Epithelial cell of esophagus (primary cell): ENCODE measurements at regions not wholly inside any gene's neighbourhood (a gene's known extent, or its start where the extent isn't known, plus 50 kb on each side); places are given as distances from the start of the nearest gene placed in this dataset.
A peak's percentile ranks its signal among the peaks of the same experiment; 100 is the strongest.

Experiments
- DNase-seq: peaks from one replicate; pipeline ENCODE4 v3.0.0; 2010; ENCODE audit warnings: low read depth
- H3K4me3 ChIP-seq: 2 replicates; pipeline ENCODE4 v1.5.1; 2011; ENCODE audit warnings: mild to moderate bottlenecking, low read length, control low read depth
- TF ChIP-seq, protein P1 (sequence below): IDR thresholded peaks from 2 replicates; pipeline ENCODE4 v1.5.1; 2011; ENCODE audit warnings: low read depth, mild to moderate bottlenecking, low read length, control low read depth, inconsistent platforms; ENCODE audit not compliant: insufficient read depth; ENCODE audit errors: missing control alignments

GRCh38 chr15:88337993-88338392 lies 81.5 kb upstream of the NTRK3 start:
- TF ChIP-seq, protein P1, sequence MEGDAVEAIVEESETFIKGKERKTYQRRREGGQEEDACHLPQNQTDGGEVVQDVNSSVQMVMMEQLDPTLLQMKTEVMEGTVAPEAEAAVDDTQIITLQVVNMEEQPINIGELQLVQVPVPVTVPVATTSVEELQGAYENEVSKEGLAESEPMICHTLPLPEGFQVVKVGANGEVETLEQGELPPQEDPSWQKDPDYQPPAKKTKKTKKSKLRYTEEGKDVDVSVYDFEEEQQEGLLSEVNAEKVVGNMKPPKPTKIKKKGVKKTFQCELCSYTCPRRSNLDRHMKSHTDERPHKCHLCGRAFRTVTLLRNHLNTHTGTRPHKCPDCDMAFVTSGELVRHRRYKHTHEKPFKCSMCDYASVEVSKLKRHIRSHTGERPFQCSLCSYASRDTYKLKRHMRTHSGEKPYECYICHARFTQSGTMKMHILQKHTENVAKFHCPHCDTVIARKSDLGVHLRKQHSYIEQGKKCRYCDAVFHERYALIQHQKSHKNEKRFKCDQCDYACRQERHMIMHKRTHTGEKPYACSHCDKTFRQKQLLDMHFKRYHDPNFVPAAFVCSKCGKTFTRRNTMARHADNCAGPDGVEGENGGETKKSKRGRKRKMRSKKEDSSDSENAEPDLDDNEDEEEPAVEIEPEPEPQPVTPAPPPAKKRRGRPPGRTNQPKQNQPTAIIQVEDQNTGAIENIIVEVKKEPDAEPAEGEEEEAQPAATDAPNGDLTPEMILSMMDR: no peak
- no peak for DNase-seq
- H3K4me3 ChIP-seq: no peak overlapping the region

DNA sequence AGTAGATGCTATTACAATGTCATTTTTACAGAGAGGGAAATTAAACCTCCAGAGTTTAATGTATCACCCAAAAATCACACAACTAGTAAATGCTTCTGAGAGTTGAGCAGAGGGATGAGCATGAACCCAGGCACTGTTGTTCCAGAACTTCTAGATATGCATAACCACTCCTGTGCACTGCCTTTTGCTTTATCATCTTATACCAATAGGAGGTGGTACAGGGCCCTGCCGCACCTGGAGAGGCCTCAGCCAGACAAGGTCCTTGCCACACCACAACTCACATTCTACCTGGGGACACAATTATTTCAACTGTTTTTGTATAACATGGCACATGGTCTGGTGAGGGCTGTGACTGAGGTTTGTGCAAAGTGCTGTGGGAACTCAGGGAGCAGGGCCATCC lies 78.5 kb upstream of the NTRK3 start:
- no peak for DNase-seq
- H3K4me3 ChIP-seq: no peak overlapping the region
- TF ChIP-seq, protein P1: no peak

GRCh38 chr15:88334436-88334835 lies 77.9 kb upstream of the NTRK3 start:
- TF ChIP-seq, protein P1: no peak
- no peak for DNase-seq
- no peak overlapping the region for H3K4me3 ChIP-seq

DNA sequence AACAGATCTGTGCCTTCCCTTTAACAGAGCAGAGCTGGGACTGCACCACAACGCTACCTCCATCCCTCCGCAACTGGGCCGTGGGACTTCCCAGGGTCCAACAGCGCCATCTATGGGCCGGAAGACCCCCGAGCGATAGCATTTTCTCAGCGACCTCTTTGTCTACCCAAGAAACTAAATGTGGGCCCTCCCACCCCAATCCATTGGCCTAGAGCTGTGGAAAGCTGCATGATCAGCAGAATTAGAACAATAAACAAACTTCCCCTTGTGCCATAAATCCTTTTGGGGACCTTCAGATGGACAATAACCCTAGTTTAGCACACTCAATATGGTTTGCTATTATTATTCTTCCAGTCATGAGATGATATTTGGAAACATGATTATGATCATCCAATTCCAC lies 74.8 kb upstream of the NTRK3 start:
- H3K4me3 ChIP-seq: no peak overlapping the region
- TF ChIP-seq, protein P1: peak; percentile 9
- DNase-seq: peak; percentile 5

- H3K4me3 ChIP-seq: no peak overlapping the region
- DNase-seq: no peak
Measured at GRCh38 chr15:88326924-88327323, 70.4 kb upstream of the NTRK3 start.

DNA sequence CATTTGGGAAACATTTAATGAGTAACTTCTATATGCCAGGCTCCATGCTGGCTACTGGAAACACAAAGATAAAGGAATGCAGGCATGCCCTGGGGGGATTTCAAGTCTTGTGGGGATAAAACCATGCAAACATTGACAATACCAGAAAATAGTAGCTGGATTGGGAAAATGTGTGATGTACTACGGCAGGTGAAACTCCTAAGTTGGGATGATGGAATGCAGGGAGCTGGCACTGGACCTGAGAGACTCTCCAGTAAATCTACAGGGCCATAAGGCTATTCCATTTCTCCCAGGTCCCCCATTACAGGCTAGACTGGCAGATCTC lies 68.2 kb upstream of the NTRK3 start:
- no peak overlapping the region for H3K4me3 ChIP-seq
- DNase-seq: no peak
- TF ChIP-seq, protein P1: no peak

More at GRCh38 chr15:88326924-88327323, 70.4 kb upstream of the NTRK3 start:
- TF ChIP-seq, protein P1: no peak

GRCh38 chr15:88323976-88324740 lies 67.6 kb upstream of the NTRK3 start:
- TF ChIP-seq, protein P1: no peak
- DNase-seq: no peak
- no peak overlapping the region for H3K4me3 ChIP-seq
